OCI-LY3 (cell line): ENCODE measurements at regions not wholly inside any gene's neighbourhood (a gene's known extent, or its start where the extent isn't known, plus 50 kb on each side); places are given as distances from the start of the nearest gene placed in this dataset.

Source experiments
- EZH2phosphoT487 ChIP-seq: fragments of 200-600 bp; shearing (Covaris generic); IDR thresholded peaks from 2 replicates; pipeline ENCODE4 v1.6.1; 2018; ENCODE audit warnings: antibody characterized with exemption, mixed run types, low read depth
- TF ChIP-seq, protein P1 (sequence below): fragments of 200-600, 300-600 bp; sonication (generic); IDR thresholded peaks from 2 replicates; pipeline ENCODE4 v1.5.1; 2014; ENCODE audit warnings: antibody characterized with exemption, low read length, low read depth

DNA sequence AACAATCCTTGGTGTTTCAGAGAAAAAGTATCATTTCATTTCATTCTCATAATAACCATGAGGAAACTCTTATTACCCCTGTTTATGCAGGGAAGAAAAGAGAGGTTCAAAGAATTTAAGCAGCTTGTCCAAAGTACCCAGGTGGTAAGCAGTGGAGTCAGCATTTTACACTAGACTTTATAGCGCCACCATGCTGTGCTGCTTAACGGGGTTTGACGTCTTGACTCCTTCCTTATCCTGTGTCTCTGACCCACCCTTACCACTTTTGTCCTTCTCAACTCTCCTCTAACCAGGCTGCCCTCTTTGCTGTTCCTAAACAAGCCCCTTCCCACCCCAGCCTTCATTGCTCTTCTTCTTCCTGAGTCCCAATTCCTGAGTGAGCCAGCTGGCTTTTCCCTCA, 117.0 kb upstream of the AHR start:
- TF ChIP-seq, protein P1, sequence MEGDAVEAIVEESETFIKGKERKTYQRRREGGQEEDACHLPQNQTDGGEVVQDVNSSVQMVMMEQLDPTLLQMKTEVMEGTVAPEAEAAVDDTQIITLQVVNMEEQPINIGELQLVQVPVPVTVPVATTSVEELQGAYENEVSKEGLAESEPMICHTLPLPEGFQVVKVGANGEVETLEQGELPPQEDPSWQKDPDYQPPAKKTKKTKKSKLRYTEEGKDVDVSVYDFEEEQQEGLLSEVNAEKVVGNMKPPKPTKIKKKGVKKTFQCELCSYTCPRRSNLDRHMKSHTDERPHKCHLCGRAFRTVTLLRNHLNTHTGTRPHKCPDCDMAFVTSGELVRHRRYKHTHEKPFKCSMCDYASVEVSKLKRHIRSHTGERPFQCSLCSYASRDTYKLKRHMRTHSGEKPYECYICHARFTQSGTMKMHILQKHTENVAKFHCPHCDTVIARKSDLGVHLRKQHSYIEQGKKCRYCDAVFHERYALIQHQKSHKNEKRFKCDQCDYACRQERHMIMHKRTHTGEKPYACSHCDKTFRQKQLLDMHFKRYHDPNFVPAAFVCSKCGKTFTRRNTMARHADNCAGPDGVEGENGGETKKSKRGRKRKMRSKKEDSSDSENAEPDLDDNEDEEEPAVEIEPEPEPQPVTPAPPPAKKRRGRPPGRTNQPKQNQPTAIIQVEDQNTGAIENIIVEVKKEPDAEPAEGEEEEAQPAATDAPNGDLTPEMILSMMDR: 0 out of 2 replicates have a peak, but pooled peaks have one; percentile 7
- TF ChIP-seq EZH2phosphoT487: no peak
